Panc1 (cell line): ENCODE measurements at regions not wholly inside any gene's neighbourhood (a gene's known extent, or its start where the extent isn't known, plus 50 kb on each side); places are given as distances from the start of the nearest gene placed in this dataset.

Experiments
- CTCF ChIP-seq: fragments of 450-650 bp; IDR thresholded peaks from 2 replicates; pipeline ENCODE4 v1.5.1; 2017; ENCODE audit warnings: mild to moderate bottlenecking
- POLR2AphosphoS5 ChIP-seq: IDR thresholded peaks from 2 replicates; pipeline ENCODE4 v1.6.1; 2012; ENCODE audit warnings: mild to moderate bottlenecking, low read depth, low read length, moderate library complexity
- REST ChIP-seq, 2 experiments: IDR thresholded peaks; 2 replicates each; pipeline ENCODE4 v1.6.1; 2011 to 2012; ENCODE audit warnings: low read depth in 2 of 2, control low read depth in 1 of 2, low read length in 1 of 2, mild to moderate bottlenecking in 1 of 2, moderate library complexity in 1 of 2; ENCODE audit not compliant: insufficient read depth in 1 of 2
- SIN3A ChIP-seq: IDR thresholded peaks from 2 replicates; pipeline ENCODE4 v1.6.1; 2012; ENCODE audit warnings: low read depth, mild to moderate bottlenecking, low read length, moderate library complexity, borderline replicate concordance; ENCODE audit not compliant: insufficient read depth
- TCF7L2 ChIP-seq: IDR thresholded peaks from 2 replicates; pipeline ENCODE4 v1.6.1; 2011; ENCODE audit warnings: mild to moderate bottlenecking, low read depth, low read length, inconsistent platforms

DNA sequence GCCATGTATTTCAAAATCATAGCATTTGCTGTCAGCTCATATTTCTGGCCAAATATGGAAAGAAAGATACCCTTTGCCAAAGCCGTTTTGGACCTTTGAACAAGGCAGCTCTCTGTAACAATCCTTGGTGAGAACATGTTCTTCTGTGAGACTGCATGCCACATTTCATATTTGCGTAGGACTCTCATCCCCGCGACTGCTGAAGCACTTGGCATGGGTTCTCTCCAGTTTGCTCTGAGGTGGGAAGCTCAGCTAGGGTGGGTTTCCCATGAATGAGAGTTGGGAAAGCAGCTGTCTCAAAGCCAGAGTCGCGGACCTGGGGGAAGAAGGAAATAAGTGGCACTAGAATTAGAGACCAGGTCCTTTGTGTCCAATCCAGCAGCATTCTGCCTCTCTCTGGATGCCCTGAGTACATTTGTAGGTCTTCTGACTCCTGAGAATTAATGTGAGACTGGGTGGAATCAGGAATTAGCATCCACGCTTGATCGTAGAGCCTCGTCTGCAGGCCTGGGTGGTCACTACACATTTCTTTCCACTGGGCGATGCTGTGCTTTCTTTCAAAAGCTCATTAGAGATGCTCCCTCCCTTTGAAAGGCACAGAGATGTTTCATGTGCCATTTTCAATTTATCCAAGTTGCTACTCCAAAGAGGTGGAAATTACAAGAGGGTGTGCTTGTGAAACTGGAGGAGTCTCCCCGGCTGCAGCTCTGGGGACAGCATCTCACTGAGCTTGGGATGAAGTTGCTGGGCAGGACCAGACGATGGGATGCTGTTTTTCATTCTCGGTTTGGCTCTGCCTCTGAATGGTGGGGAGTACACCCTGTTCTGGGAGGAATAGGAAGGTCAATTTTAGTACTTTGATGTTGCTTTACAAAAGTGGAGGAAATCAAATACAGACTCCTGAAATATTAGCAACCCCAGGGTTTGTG, 197.2 kb downstream of the GADD45G start:
- TF ChIP-seq CTCF (no peak), POLR2AphosphoS5 (no peak), SIN3A (no peak), REST (IDR thresholded peaks at IDR 0.05; ENCODE audit: insufficient read depth in 1 of 2, low read depth in 2 of 2, low read length in 1 of 2) (no peak), TCF7L2 (no peak)
